GM23338 (cell line): ENCODE measurements at regions not wholly inside any gene's neighbourhood (a gene's known extent, or its start where the extent isn't known, plus 50 kb on each side); places are given as distances from the start of the nearest gene placed in this dataset.

Experiments used
- ATAC-seq: fragments of 200-7000 bp; cut with Tn5 transposase; 3 replicates; pipeline ENCODE4 v1.9.1; 2020
- DNase-seq: peaks from one replicate; pipeline ENCODE4 v3.0.0-alpha.2; 2015; ENCODE audit warnings: low spot score
- H2AFZ ChIP-seq: fragments of 200-600 bp; sonication (generic); 2 replicates; pipeline ENCODE4 v1.8.0; 2016; ENCODE audit warnings: antibody characterized with exemption, mild to moderate bottlenecking, moderate library complexity
- H3F3A ChIP-seq: fragments of 200-600 bp; sonication (generic); replicated peaks from 2 replicates; pipeline ENCODE4 v1.8.0; 2017; ENCODE audit warnings: antibody characterized with exemption, mixed run types, low read depth
- H3K27ac ChIP-seq: fragments of 200-600 bp; sonication (generic); 2 replicates; pipeline ENCODE4 v1.6.1; 2016; ENCODE audit warnings: low read depth
- H3K27me3 ChIP-seq: fragments of 200-600 bp; sonication (generic); 2 replicates; pipeline ENCODE4 v1.8.0; 2016; ENCODE audit warnings: mild to moderate bottlenecking, mixed run types, moderate library complexity; ENCODE audit not compliant: insufficient read depth
- H3K36me3 ChIP-seq: fragments of 200-600 bp; sonication (generic); 2 replicates; pipeline ENCODE4 v1.8.0; 2016; ENCODE audit warnings: mild to moderate bottlenecking; ENCODE audit not compliant: insufficient read depth
- H3K4me1 ChIP-seq: fragments of 200-600 bp; sonication (generic); 2 replicates; pipeline ENCODE4 v1.8.0; 2016; ENCODE audit warnings: mild to moderate bottlenecking, moderate library complexity; ENCODE audit not compliant: insufficient read depth
- H3K4me2 ChIP-seq: fragments of 200-600 bp; sonication (generic); 2 replicates; pipeline ENCODE4 v1.7.1; 2017; ENCODE audit warnings: mixed run types
- H3K4me3 ChIP-seq: fragments of 200-600 bp; sonication (generic); 2 replicates; pipeline ENCODE4 v1.6.1; 2016; ENCODE audit warnings: mixed run types
- H3K79me2 ChIP-seq: fragments of 200-600 bp; sonication (generic); replicated peaks from 2 replicates; pipeline ENCODE4 v1.8.0; 2017; ENCODE audit warnings: mild to moderate bottlenecking; ENCODE audit not compliant: insufficient read depth
- H3K9me2 ChIP-seq: fragments of 200-600 bp; sonication (generic); 2 replicates; pipeline ENCODE4 v1.8.0; 2017; ENCODE audit not compliant: insufficient read depth
- H4K20me1 ChIP-seq: fragments of 200-600 bp; sonication (generic); replicated peaks from 2 replicates; pipeline ENCODE4 v1.8.0; 2017; ENCODE audit warnings: mild to moderate bottlenecking; ENCODE audit not compliant: insufficient read depth
- H3K27ac Mint-ChIP-seq: 2 replicates; pipeline ENCODE4 v1.8.0; 2020; ENCODE audit warnings: inconsistent platforms, mild to moderate bottlenecking, moderate library complexity, mixed read lengths
- H3K27me3 Mint-ChIP-seq: 3 replicates; pipeline ENCODE4 v1.8.0; 2022; ENCODE audit warnings: low read depth, mild to moderate bottlenecking, moderate library complexity, mixed read lengths, inconsistent platforms; ENCODE audit not compliant: insufficient read depth, poor library complexity
- H3K36me3 Mint-ChIP-seq: 3 replicates; pipeline ENCODE4 v1.8.0; 2021; ENCODE audit warnings: low read depth, mild to moderate bottlenecking, inconsistent platforms, moderate library complexity, mixed read lengths
- H3K4me1 Mint-ChIP-seq: 3 replicates; pipeline ENCODE4 v1.8.0; 2020; ENCODE audit warnings: mild to moderate bottlenecking, inconsistent platforms, mixed read lengths
- H3K4me3 Mint-ChIP-seq: 3 replicates; pipeline ENCODE4 v1.8.0; 2021; ENCODE audit warnings: moderate library complexity, mild to moderate bottlenecking, inconsistent platforms, mixed read lengths
- H3K9me3 Mint-ChIP-seq: 3 replicates; pipeline ENCODE4 v1.8.0; 2020; ENCODE audit warnings: moderate library complexity, mild to moderate bottlenecking, inconsistent platforms, mixed read lengths
- CREB1 ChIP-seq: fragments of 250-450 bp; sonication (Bioruptor Pico); IDR thresholded peaks from 2 replicates; pipeline ENCODE4 v1.5.0; 2020; ENCODE audit warnings: low read depth, mild to moderate bottlenecking, moderate library complexity
- CTCF ChIP-seq, 2 experiments: fragments of 200-600 bp in 1 of 2; sonication (generic) in 1 of 2; conservative IDR thresholded peaks; 2 replicates each; pipeline versions ENCODE4 v1.5.1 to v1.6.1; 2016 to 2017; ENCODE audit warnings: antibody characterized with exemption in 2 of 2, low read depth in 2 of 2, mild to moderate bottlenecking in 2 of 2, moderate library complexity in 1 of 2
- ETS1 ChIP-seq: IDR thresholded peaks from 2 replicates; pipeline ENCODE4 v1.6.1; 2016; ENCODE audit warnings: antibody characterized with exemption
- EZH2 ChIP-seq: fragments of 200-600 bp; sonication (generic); IDR thresholded peaks from one replicate; pipeline ENCODE4 v1.8.0; 2017; ENCODE audit warnings: antibody characterized with exemption, mild to moderate bottlenecking, low read depth; ENCODE audit not compliant: unreplicated experiment
- JUNB ChIP-seq: IDR thresholded peaks from one replicate; pipeline ENCODE4 v1.6.1; 2016; ENCODE audit warnings: antibody characterized with exemption; ENCODE audit not compliant: unreplicated experiment
- POLR2AphosphoS5 ChIP-seq: IDR thresholded peaks from 2 replicates; pipeline ENCODE4 v1.6.1; 2016; ENCODE audit warnings: antibody characterized with exemption, low read depth
- REST ChIP-seq: IDR thresholded peaks from one replicate; pipeline ENCODE4 v1.6.1; 2018; ENCODE audit warnings: antibody characterized with exemption; ENCODE audit not compliant: unreplicated experiment
- STAT1 ChIP-seq: IDR thresholded peaks from one replicate; pipeline ENCODE4 v1.6.1; 2016; ENCODE audit warnings: antibody characterized with exemption; ENCODE audit not compliant: unreplicated experiment
- ZNF114 ChIP-seq: fragments of 250-450 bp; sonication (Bioruptor Pico); IDR thresholded peaks from 2 replicates; pipeline ENCODE4 v1.5.0; 2020; ENCODE audit warnings: mild to moderate bottlenecking, moderate library complexity

- H3K27me3 Mint-ChIP-seq: no peaks in the 10 kb centered on the region
- H3K4me2 ChIP-seq: no peak overlapping the region
- peaks cover 6% of the 10 kb centered on the region for H3K9me3 Mint-ChIP-seq
- H3K4me3 Mint-ChIP-seq: no peak overlapping the region
- no peak overlapping the region for H3K27ac ChIP-seq
- H2AFZ ChIP-seq: no peak overlapping the region
- TF ChIP-seq CTCF (conservative IDR thresholded peaks at IDR 0.05; ENCODE audit: low read depth in 2 of 2) (no peak), REST (no peak), EZH2 (no peak), STAT1 (no peak)
- H3K4me1 ChIP-seq: no peaks in the 10 kb centered on the region
- no peak overlapping the region for H3K27ac Mint-ChIP-seq
- no peaks in the 10 kb centered on the region; the same call in 2 of the 3 replicates for H3K36me3 Mint-ChIP-seq
- ATAC-seq (no peak), DNase-seq (no peak)
- H3K4me3 ChIP-seq: no peak overlapping the region
- H3K4me1 Mint-ChIP-seq: no peaks in the 10 kb centered on the region
- no peaks in the 10 kb centered on the region for H3F3A ChIP-seq
- H3K36me3 ChIP-seq: no peaks in the 10 kb centered on the region
- no peaks in the 10 kb centered on the region for H3K79me2 ChIP-seq
- 0 out of 2 replicates have a peak, but pooled peaks cover 6% of the 10 kb centered on the region for H3K9me2 ChIP-seq
- no peaks in the 10 kb centered on the region for H4K20me1 ChIP-seq
- H3K27me3 ChIP-seq: no peaks in the 10 kb centered on the region
These were observed 68.1 kb downstream of the TTC6 start for GRCh38 chr14:37663498-37663897.

GRCh38 chr14:37665479-37665878 lies 70.0 kb downstream of the TTC6 start:
- Histone ChIP-seq H4K20me1 (no peaks in the 10 kb centered on the region), H3K36me3 (no peaks in the 10 kb centered on the region), H2AFZ (no peak overlapping the region), H3K9me2 (0 out of 2 replicates have a peak, but pooled peaks cover 7% of the 10 kb centered on the region), H3K27ac (no peak overlapping the region), H3K79me2 (no peaks in the 10 kb centered on the region), H3K27me3 (no peaks in the 10 kb centered on the region), H3K4me3 (no peak overlapping the region), H3K4me2 (no peak overlapping the region), H3F3A (no peaks in the 10 kb centered on the region), H3K4me1 (no peaks in the 10 kb centered on the region)
- Mint-ChIP-seq H3K9me3 (peaks cover 2% of the 10 kb centered on the region; the same call in 2 of the 3 replicates), H3K27me3 (no peaks in the 10 kb centered on the region), H3K36me3 (no peaks in the 10 kb centered on the region; the same call in 2 of the 3 replicates), H3K4me1 (no peaks in the 10 kb centered on the region), H3K4me3 (no peak overlapping the region), H3K27ac (no peak overlapping the region)
- DNase-seq (no peak), ATAC-seq (no peak)
- TF ChIP-seq POLR2AphosphoS5 (no peak), JUNB (no peak), CREB1 (CRISPR knock-in tag) (no peak), ETS1 (no peak), ZNF114 (no peak), STAT1 (no peak), CTCF (conservative IDR thresholded peaks at IDR 0.05; ENCODE audit: low read depth in 2 of 2) (no peak)
